ENCODE measurements at regions not wholly inside any gene's neighbourhood (a gene's known extent, or its start where the extent isn't known, plus 50 kb on each side); places are given as distances from the start of the nearest gene placed in this dataset.

DNA sequence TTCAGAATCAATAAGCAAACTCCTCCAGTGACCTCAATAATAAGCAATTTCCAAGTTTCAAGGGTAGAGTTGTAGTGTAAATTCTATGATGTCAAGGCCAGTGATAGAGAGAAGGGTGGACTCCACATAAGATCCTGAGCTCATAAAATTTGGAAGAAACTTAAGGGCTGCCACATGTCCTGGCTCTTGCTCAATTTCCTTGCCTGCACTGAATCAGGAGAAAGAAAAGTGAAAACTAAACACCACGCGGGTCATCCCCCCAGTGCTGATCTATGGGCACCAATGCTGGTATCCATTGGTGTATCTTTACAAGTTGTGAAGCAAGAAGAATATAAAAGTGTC is 392.0 kb upstream of the INTU start:
- no peak for DNase-seq (ENCODE audit: low spot score in 2 of 2, unreplicated experiment in 2 of 2)
- Mint-ChIP-seq H3K4me1 (peaks cover 3% of the 10 kb centered on the region), H3K27ac (no peak overlapping the region), H3K36me3 (no peaks in the 10 kb centered on the region), H3K4me3 (no peak overlapping the region), H3K9me3 (no peaks in the 10 kb centered on the region), H3K27me3 (ENCODE audit: low read depth) (no peaks in the 10 kb centered on the region)
- TF ChIP-seq, protein P1, sequence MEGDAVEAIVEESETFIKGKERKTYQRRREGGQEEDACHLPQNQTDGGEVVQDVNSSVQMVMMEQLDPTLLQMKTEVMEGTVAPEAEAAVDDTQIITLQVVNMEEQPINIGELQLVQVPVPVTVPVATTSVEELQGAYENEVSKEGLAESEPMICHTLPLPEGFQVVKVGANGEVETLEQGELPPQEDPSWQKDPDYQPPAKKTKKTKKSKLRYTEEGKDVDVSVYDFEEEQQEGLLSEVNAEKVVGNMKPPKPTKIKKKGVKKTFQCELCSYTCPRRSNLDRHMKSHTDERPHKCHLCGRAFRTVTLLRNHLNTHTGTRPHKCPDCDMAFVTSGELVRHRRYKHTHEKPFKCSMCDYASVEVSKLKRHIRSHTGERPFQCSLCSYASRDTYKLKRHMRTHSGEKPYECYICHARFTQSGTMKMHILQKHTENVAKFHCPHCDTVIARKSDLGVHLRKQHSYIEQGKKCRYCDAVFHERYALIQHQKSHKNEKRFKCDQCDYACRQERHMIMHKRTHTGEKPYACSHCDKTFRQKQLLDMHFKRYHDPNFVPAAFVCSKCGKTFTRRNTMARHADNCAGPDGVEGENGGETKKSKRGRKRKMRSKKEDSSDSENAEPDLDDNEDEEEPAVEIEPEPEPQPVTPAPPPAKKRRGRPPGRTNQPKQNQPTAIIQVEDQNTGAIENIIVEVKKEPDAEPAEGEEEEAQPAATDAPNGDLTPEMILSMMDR (IDR thresholded peaks at IDR 0.05; ENCODE audit: unreplicated experiment), result no peak

DNA sequence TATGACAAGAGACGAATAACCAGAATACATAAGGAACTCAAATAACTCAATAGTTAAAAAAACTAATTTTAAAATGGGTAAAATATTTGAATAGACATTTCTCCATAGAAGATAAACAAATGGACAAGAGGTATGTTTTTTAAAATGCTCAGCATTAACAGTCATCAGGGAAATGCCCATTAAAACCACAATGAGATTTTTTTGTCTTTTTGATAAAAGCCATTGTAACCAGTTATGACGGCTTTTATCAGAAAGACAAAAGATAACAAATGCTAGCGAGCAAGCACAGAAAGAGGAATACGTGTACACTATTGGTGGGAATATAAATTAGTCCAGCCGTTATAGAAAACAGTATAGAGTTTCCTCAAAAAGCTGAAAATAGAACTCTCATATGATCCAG is 388.2 kb upstream of the INTU start:
- Mint-ChIP-seq H3K9me3 (no peaks in the 10 kb centered on the region), H3K36me3 (no peaks in the 10 kb centered on the region), H3K27ac (no peak overlapping the region), H3K27me3 (ENCODE audit: low read depth) (no peaks in the 10 kb centered on the region), H3K4me3 (no peak overlapping the region), H3K4me1 (peaks cover 3% of the 10 kb centered on the region)
- TF ChIP-seq, protein P1 (IDR thresholded peaks at IDR 0.05; ENCODE audit: unreplicated experiment), result no peak
- no peak for DNase-seq (ENCODE audit: low spot score in 2 of 2, unreplicated experiment in 2 of 2)

DNA sequence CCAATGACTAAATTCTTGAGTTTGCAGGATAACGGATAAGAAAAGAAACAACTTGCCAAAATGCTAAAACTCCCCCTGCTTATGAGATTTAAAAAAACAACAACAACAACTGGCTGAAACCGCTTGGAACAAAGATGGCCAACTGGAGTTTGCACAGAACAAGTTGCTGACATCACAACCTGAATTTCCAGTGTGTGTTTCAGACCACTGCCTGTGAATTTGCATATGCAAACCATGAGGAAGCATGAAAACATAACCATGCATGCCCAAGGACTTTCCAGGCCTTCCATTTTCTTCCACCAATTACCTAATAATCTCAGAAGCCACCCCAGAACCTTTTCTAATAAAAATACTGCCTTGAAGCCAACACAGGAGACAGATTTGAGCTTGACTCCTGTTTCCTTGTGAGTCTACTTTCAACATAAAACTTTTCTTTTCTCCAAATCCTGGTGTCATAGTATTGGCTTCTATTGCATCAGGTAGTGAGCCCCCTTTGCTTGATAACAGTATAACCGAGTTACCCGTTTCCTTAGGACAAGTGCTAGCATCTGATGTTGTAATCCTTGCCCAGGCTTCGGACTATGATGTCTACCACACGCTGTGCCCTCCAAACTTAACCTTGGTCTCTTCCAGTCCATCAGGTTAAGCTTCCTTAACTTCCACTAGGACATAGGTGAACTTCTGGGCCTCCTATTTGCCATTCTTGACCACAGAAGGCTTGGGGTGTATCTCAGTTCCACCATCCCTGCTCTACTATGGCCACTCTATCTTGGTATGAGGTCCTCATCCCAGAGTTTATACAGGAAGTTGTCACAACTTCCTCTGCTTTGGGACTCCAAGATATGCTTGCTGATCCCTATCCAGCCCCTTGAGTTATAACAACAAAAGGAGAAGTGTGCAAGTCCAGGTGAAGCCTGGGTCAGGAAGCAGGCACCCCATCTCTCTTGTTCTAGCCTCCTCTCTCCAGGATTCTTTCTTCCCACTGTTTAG is 385.5 kb upstream of the INTU start:
- no peaks in the 10 kb centered on the region for H3K27me3 Mint-ChIP-seq (ENCODE audit: low read depth)
- DNase-seq (ENCODE audit: low spot score in 2 of 2, unreplicated experiment in 2 of 2), result no peak
- no peak overlapping the region for H3K27ac Mint-ChIP-seq
- H3K4me1 Mint-ChIP-seq, result no peaks in the 10 kb centered on the region
- no peaks in the 10 kb centered on the region for H3K9me3 Mint-ChIP-seq
- no peaks in the 10 kb centered on the region for H3K36me3 Mint-ChIP-seq
- H3K4me3 Mint-ChIP-seq, result no peak overlapping the region
- TF ChIP-seq, protein P1 (IDR thresholded peaks at IDR 0.05; ENCODE audit: unreplicated experiment), result no peak

DNA sequence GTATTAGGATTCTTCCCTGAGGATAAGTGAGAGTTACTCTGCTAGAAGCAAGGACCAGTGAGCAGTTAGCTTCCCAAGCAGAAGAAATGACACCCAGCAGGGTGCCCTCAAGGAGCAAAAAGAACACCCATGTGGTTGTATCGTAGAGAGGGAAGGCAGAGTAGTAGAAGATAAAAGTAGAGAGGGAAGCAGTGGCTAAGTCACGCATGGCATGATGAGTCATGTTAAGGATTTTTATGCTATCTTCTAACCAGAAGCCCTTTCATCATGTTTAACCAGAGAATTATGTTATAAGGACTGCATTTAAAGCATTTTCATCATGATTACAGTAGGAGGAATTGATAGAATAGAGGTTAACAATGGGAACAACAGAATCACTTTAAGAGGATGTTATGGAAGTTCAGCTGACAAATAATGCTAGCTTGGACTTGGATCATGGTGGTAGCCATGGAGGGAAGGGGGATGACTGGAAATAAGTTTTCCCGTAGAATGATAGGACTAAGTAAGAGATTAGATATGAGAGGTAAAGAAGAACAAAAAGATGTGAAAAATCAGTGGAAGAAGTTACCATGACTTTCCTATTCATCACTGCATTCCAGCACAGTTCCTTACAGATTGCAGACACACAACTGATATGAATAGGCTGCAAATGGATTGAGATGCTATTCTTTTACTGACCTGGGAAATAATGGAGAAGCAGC is 383.5 kb upstream of the INTU start:
- Mint-ChIP-seq H3K9me3 (no peaks in the 10 kb centered on the region), H3K36me3 (no peaks in the 10 kb centered on the region), H3K4me3 (no peak overlapping the region), H3K27me3 (ENCODE audit: low read depth) (no peaks in the 10 kb centered on the region), H3K4me1 (no peaks in the 10 kb centered on the region), H3K27ac (no peak overlapping the region)
- TF ChIP-seq, protein P1 (IDR thresholded peaks at IDR 0.05; ENCODE audit: unreplicated experiment), result no peak
- no peak for DNase-seq (ENCODE audit: low spot score in 2 of 2, unreplicated experiment in 2 of 2)

DNA sequence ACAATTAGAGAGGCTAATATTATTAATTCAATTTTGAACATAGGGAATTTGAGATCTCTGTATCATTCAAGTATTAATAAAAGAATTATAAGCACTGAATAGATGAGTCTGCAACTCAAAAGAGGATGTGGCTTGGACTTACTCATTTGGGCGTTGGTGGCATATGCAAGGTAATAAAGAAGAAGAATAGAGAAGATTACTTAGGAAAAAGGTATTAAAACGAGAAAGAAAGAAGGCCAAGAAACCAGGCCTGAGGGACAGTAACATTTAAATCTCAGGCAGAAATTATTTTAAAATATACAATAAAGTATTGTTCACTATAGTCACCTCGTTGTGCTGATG is 383.0 kb upstream of the INTU start:
- H3K27ac Mint-ChIP-seq, result no peak overlapping the region
- TF ChIP-seq, protein P1 (IDR thresholded peaks at IDR 0.05; ENCODE audit: unreplicated experiment), result no peak
- no peaks in the 10 kb centered on the region for H3K4me1 Mint-ChIP-seq
- no peak for DNase-seq (ENCODE audit: low spot score in 2 of 2, unreplicated experiment in 2 of 2)
- no peak overlapping the region for H3K4me3 Mint-ChIP-seq
- H3K36me3 Mint-ChIP-seq, result no peaks in the 10 kb centered on the region
- H3K27me3 Mint-ChIP-seq (ENCODE audit: low read depth), result no peaks in the 10 kb centered on the region
- H3K9me3 Mint-ChIP-seq, result no peaks in the 10 kb centered on the region
